SU-DHL-6 (cell line): ENCODE measurements at regions not wholly inside any gene's neighbourhood (a gene's known extent, or its start where the extent isn't known, plus 50 kb on each side); places are given as distances from the start of the nearest gene placed in this dataset.

Experiments
- H2AFZ ChIP-seq: fragments of 200-600 bp; sonication (generic); 2 replicates; pipeline ENCODE4 v1.6.1; 2014; ENCODE audit warnings: low read depth, mild to moderate bottlenecking, moderate library complexity, mixed read lengths, antibody characterized with exemption, low read length; ENCODE audit not compliant: severe bottlenecking
- H3F3A ChIP-seq: fragments of 200-600 bp; shearing (Covaris generic); 2 replicates; pipeline ENCODE4 v1.6.0; 2016; ENCODE audit warnings: antibody characterized with exemption, mild to moderate bottlenecking; ENCODE audit not compliant: insufficient read depth
- H3K27ac ChIP-seq: fragments of 200-600 bp; sonication (generic); 2 replicates; pipeline ENCODE4 v1.5.1; 2016; ENCODE audit warnings: low read depth, mild to moderate bottlenecking, low read length, moderate library complexity, mixed read lengths
- H3K27me3 ChIP-seq: fragments of 200-600 bp; sonication (generic), shearing (Covaris generic); 2 replicates; pipeline ENCODE4 v1.6.0; 2014; ENCODE audit warnings: mild to moderate bottlenecking, low read length
- H3K36me3 ChIP-seq: fragments of 200-600 bp; sonication (generic); 2 replicates; pipeline ENCODE4 v1.6.1; 2014; ENCODE audit warnings: mild to moderate bottlenecking, low read length, mixed read lengths
- H3K4me2 ChIP-seq: fragments of 300-600, 200-600 bp; shearing (Covaris generic), sonication (generic); 2 replicates; pipeline ENCODE4 v1.6.0; 2014; ENCODE audit warnings: low read length, low read depth, mild to moderate bottlenecking; ENCODE audit not compliant: poor library complexity, severe bottlenecking
- H3K4me3 ChIP-seq: fragments of 200-600 bp; sonication (generic); 2 replicates; pipeline ENCODE4 v1.5.1; 2014; ENCODE audit warnings: antibody characterized with exemption, low read length, mild to moderate bottlenecking, mixed read lengths; ENCODE audit not compliant: insufficient read depth, poor library complexity, severe bottlenecking
- H3K79me2 ChIP-seq: fragments of 200-600 bp; sonication (generic); 2 replicates; pipeline ENCODE4 v1.6.1; 2014; ENCODE audit warnings: mild to moderate bottlenecking, low read length, moderate library complexity; ENCODE audit not compliant: insufficient read depth
- H3K9ac ChIP-seq: fragments of 200-600 bp; sonication (generic); 2 replicates; pipeline ENCODE4 v1.7.0; 2014; ENCODE audit warnings: mild to moderate bottlenecking, low read length
- H3K9me2 ChIP-seq: fragments of 200-600 bp; sonication (generic); replicated peaks from 2 replicates; pipeline ENCODE4 v1.6.1; 2014; ENCODE audit warnings: low read length; ENCODE audit not compliant: insufficient read depth
- H3K9me3 ChIP-seq: fragments of 200-600 bp; sonication (generic); 2 replicates; pipeline ENCODE4 v1.6.1; 2014; ENCODE audit warnings: low read length, mixed read lengths; ENCODE audit not compliant: insufficient read depth
- H4K20me1 ChIP-seq: fragments of 200-600 bp; sonication (generic); 2 replicates; pipeline ENCODE4 v1.6.1; 2014; ENCODE audit warnings: low read depth, mild to moderate bottlenecking, antibody characterized with exemption, low read length, moderate library complexity, mixed read lengths
- EZH2phosphoT487 ChIP-seq: fragments of 200-600 bp; sonication (generic), shearing (Covaris generic); conservative IDR thresholded peaks from 2 replicates; pipeline ENCODE4 v1.6.1; 2018; ENCODE audit warnings: mild to moderate bottlenecking, antibody characterized with exemption, low read length, moderate library complexity, mixed read lengths
- TF ChIP-seq, protein P1 (sequence below): fragments of 200-600 bp; sonication (generic); IDR thresholded peaks from one replicate; pipeline ENCODE4 v1.5.1; 2017; ENCODE audit warnings: antibody characterized with exemption, mild to moderate bottlenecking, low read length, moderate library complexity; ENCODE audit not compliant: insufficient read depth, poor library complexity, severe bottlenecking

DNA sequence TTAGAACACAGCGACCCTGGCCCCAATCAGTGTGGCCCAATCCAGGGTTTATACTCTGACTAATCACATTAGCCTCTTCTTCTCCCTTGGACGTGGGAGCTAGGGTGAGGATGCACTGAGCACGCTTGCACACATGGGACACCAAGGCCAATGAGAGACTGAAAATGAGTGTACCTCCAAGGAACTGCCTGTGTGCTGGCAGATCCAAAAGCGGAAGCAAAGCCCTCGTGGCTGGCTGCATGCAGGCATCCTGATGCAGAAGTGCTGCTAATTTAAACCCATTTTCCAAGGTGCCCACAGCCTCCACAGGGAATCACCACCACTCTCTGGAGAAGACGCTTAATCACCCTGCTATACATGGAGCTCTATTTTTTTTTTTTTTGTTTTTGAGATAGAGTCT, 375.3 kb upstream of the XYLT1 start:
- Histone ChIP-seq H3K9me3 (no peaks in the 10 kb centered on the region), H3F3A (no peaks in the 10 kb centered on the region)
- no peak for TF ChIP-seq EZH2phosphoT487
- TF ChIP-seq, protein P1, sequence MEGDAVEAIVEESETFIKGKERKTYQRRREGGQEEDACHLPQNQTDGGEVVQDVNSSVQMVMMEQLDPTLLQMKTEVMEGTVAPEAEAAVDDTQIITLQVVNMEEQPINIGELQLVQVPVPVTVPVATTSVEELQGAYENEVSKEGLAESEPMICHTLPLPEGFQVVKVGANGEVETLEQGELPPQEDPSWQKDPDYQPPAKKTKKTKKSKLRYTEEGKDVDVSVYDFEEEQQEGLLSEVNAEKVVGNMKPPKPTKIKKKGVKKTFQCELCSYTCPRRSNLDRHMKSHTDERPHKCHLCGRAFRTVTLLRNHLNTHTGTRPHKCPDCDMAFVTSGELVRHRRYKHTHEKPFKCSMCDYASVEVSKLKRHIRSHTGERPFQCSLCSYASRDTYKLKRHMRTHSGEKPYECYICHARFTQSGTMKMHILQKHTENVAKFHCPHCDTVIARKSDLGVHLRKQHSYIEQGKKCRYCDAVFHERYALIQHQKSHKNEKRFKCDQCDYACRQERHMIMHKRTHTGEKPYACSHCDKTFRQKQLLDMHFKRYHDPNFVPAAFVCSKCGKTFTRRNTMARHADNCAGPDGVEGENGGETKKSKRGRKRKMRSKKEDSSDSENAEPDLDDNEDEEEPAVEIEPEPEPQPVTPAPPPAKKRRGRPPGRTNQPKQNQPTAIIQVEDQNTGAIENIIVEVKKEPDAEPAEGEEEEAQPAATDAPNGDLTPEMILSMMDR, result no peak

DNA sequence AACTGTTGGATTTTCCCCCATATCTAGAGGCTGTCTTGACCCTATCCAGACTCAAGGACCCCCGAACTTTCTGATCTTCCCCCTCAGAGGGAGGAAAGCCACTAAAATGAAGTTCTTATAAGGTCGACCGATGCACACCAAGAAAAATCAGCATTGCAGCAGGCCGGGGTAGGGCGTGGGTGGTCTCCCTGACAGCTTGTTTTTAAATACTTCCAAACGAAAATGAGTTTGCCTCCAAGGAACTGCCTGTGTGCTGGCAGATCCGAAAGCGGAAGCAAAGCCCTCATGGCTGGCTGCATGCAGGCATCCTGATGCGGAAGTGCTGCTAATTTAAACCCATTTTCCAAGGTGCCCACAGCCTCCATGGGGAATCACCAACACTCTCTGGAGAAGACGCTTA, 374.3 kb upstream of the XYLT1 start:
- Histone ChIP-seq H3K27me3 (no peaks in the 10 kb centered on the region), H3K27ac (no peak overlapping the region), H3K9ac (no peak overlapping the region), H3K9me3 (no peaks in the 10 kb centered on the region), H3K4me3 (no peak overlapping the region), H3K79me2 (no peaks in the 10 kb centered on the region), H2AFZ (no peak overlapping the region), H4K20me1 (no peaks in the 10 kb centered on the region), H3K36me3 (no peaks in the 10 kb centered on the region), H3F3A (no peaks in the 10 kb centered on the region), H3K4me2 (no peak overlapping the region), H3K9me2 (no peaks in the 10 kb centered on the region)
- TF ChIP-seq, protein P1, result no peak
- no peak for TF ChIP-seq EZH2phosphoT487

More for the DNA sequence above, 375.3 kb upstream of the XYLT1 start:
- no peaks in the 10 kb centered on the region for H3K36me3 ChIP-seq
- no peaks in the 10 kb centered on the region for H3K9me2 ChIP-seq
- no peak overlapping the region for H3K9ac ChIP-seq
- no peaks in the 10 kb centered on the region for H3K27me3 ChIP-seq
- no peak overlapping the region for H3K27ac ChIP-seq
- H4K20me1 ChIP-seq, result no peaks in the 10 kb centered on the region
- H3K4me3 ChIP-seq, result no peak overlapping the region
- H2AFZ ChIP-seq, result no peak overlapping the region
- H3K4me2 ChIP-seq, result no peak overlapping the region
- no peaks in the 10 kb centered on the region for H3K79me2 ChIP-seq

DNA sequence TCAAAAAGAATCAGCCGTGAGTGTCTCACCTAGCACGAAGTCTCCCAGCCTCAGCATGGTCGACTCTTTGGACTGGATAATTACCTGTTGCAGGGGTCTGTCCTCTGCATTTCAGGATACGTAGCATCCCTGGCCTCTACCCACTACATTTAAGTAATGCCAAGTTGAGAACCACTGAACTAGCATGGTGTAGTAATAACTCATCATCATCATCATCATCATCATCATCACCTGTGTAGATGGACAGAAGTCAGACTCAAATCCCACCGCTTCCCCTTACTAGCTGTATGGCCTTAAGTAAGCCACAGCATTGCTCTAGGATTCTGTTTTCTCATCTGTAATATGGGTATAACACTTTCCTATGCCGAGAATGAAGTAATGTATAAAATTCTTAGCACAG, 373.1 kb upstream of the XYLT1 start:
- no peak overlapping the region for H3K27ac ChIP-seq
- H2AFZ ChIP-seq, result no peak overlapping the region
- H3K79me2 ChIP-seq, result no peaks in the 10 kb centered on the region
- H4K20me1 ChIP-seq, result no peaks in the 10 kb centered on the region
- H3K36me3 ChIP-seq, result no peaks in the 10 kb centered on the region
- TF ChIP-seq, protein P1, result no peak
- no peak for TF ChIP-seq EZH2phosphoT487
- no peaks in the 10 kb centered on the region for H3K27me3 ChIP-seq
- no peak overlapping the region for H3K9ac ChIP-seq
- no peak overlapping the region for H3K4me3 ChIP-seq
- H3K4me2 ChIP-seq, result no peak overlapping the region
- H3F3A ChIP-seq, result no peaks in the 10 kb centered on the region
- no peaks in the 10 kb centered on the region for H3K9me2 ChIP-seq
- no peaks in the 10 kb centered on the region for H3K9me3 ChIP-seq

DNA sequence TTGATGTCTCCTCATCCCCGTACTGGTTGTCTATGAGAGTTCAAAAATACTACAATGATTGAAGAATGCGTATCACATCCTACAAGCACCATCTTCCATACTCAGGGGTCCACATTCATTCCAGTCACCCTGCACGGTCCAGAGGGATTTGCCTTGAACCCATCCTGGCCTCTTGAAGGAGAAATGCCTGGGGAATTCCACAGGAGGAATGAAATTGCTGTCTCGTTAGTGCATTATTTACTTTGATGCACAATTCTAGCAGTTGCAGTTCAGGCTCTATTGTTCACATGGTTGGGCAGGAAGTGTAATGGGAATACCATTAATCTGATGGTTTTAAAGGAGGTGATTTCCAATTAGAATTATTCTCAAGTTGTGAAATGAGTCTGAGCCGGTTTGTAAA, 369.1 kb upstream of the XYLT1 start:
- Histone ChIP-seq H2AFZ (no peak overlapping the region), H3K9me3 (no peaks in the 10 kb centered on the region), H4K20me1 (no peaks in the 10 kb centered on the region), H3F3A (no peaks in the 10 kb centered on the region), H3K9me2 (no peaks in the 10 kb centered on the region), H3K4me3 (no peak overlapping the region), H3K4me2 (no peak overlapping the region), H3K27ac (no peak overlapping the region), H3K79me2 (no peaks in the 10 kb centered on the region), H3K36me3 (no peaks in the 10 kb centered on the region), H3K27me3 (no peaks in the 10 kb centered on the region), H3K9ac (no peak overlapping the region)
- TF ChIP-seq, protein P1, result no peak
- no peak for TF ChIP-seq EZH2phosphoT487
